Mesendoderm (in vitro differentiated cells): ENCODE measurements at regions not wholly inside any gene's neighbourhood (a gene's known extent, or its start where the extent isn't known, plus 50 kb on each side); places are given as distances from the start of the nearest gene placed in this dataset.

Experiments
- DNase-seq: peaks from one replicate; pipeline ENCODE4 v3.0.0; 2013
- H2AK5ac ChIP-seq: 2 replicates; pipeline ENCODE4 v1.6.1; 2013; ENCODE audit warnings: low read length, inconsistent platforms
- H2BK120ac ChIP-seq: 2 replicates; pipeline ENCODE4 v1.6.1; 2013; ENCODE audit warnings: low read depth, mild to moderate bottlenecking, low read length, moderate library complexity, mixed read lengths
- H2BK15ac ChIP-seq: replicated peaks from 2 replicates; pipeline ENCODE4 v1.6.1; 2013; ENCODE audit warnings: low read depth, mild to moderate bottlenecking, moderate library complexity
- H2BK5ac ChIP-seq: 2 replicates; pipeline ENCODE4 v1.6.1; 2013; ENCODE audit warnings: low read length, inconsistent platforms
- H3K18ac ChIP-seq: 2 replicates; pipeline ENCODE4 v1.6.1; 2013; ENCODE audit warnings: mild to moderate bottlenecking, low read length, mixed read lengths
- H3K23ac ChIP-seq: one replicate; pipeline ENCODE4 v1.6.1; 2013; ENCODE audit warnings: low read length
- H3K27ac ChIP-seq: 2 replicates; pipeline ENCODE4 v1.5.1; 2013; ENCODE audit warnings: low read depth, mild to moderate bottlenecking, inconsistent platforms, low read length, moderate library complexity
- H3K27me3 ChIP-seq: 2 replicates; pipeline ENCODE4 v1.6.1; 2013; ENCODE audit warnings: low read length, control low read depth, mild to moderate bottlenecking, inconsistent platforms; ENCODE audit not compliant: insufficient read depth, poor library complexity
- H3K36me3 ChIP-seq: 2 replicates; pipeline ENCODE4 v1.6.1; 2013; ENCODE audit warnings: low read length, inconsistent platforms; ENCODE audit not compliant: control insufficient read depth, insufficient read depth
- H3K4ac ChIP-seq: one replicate; pipeline ENCODE4 v1.6.1; 2013; ENCODE audit warnings: low read depth, mild to moderate bottlenecking, low read length, moderate library complexity
- H3K4me1 ChIP-seq: 2 replicates; pipeline ENCODE4 v1.6.1; 2013; ENCODE audit warnings: low read depth, low read length, inconsistent platforms; ENCODE audit not compliant: control insufficient read depth
- H3K4me2 ChIP-seq: 2 replicates; pipeline ENCODE4 v1.6.1; 2013; ENCODE audit warnings: low read length
- H3K4me3 ChIP-seq: 2 replicates; pipeline ENCODE4 v1.5.1; 2013; ENCODE audit warnings: mild to moderate bottlenecking, low read length
- H3K56ac ChIP-seq: one replicate; pipeline ENCODE4 v1.6.1; 2013; ENCODE audit warnings: low read length
- H3K79me1 ChIP-seq: 2 replicates; pipeline ENCODE4 v1.6.1; 2013; ENCODE audit warnings: low read length, inconsistent platforms
- H3K79me2 ChIP-seq: 2 replicates; pipeline ENCODE4 v1.6.1; 2013; ENCODE audit warnings: mild to moderate bottlenecking, low read length; ENCODE audit not compliant: control insufficient read depth, insufficient read depth
- H3K9ac ChIP-seq: 2 replicates; pipeline ENCODE4 v1.6.1; 2013; ENCODE audit warnings: low read length, inconsistent platforms
- H4K5ac ChIP-seq: one replicate; pipeline ENCODE4 v1.6.1; 2013; ENCODE audit warnings: low read length
- H4K8ac ChIP-seq: one replicate; pipeline ENCODE4 v1.6.1; 2013; ENCODE audit warnings: low read depth, mild to moderate bottlenecking, control low read depth, low read length, moderate library complexity
- WGBS: extraction: QIAGEN DNeasy Blood & Tissue Kit; methylation state at CpG from one replicate; pipeline ENCODE4 v1.1.7; 2013; ENCODE audit warnings: low lambda C conversion rate, missing lambda C conversion rate; ENCODE audit not compliant: insufficient coverage; ENCODE audit errors: extremely low coverage; 5-methylcytosine and 5-hydroxymethylcytosine counted together

GRCh38 chr11:19433791-19434190 is 193.0 kb upstream of the E2F8 start:
- no peak overlapping the region for H3K4ac ChIP-seq
- H4K8ac ChIP-seq: no peak overlapping the region
- H3K79me1 ChIP-seq: no peaks in the 10 kb centered on the region
- no peak overlapping the region for H4K5ac ChIP-seq
- H3K27ac ChIP-seq: no peak overlapping the region
- H3K23ac ChIP-seq: no peak overlapping the region
- H3K27me3 ChIP-seq: no peaks in the 10 kb centered on the region
- no peak overlapping the region for H3K4me2 ChIP-seq
- no peaks in the 10 kb centered on the region for H3K36me3 ChIP-seq
- no peak overlapping the region for H3K18ac ChIP-seq
- no CpG with 5 or more reads among the region's 1 CpG for WGBS
- H2AK5ac ChIP-seq: no peak overlapping the region
- no peak overlapping the region for H3K4me3 ChIP-seq
- no peak overlapping the region for H2BK5ac ChIP-seq
- DNase-seq: no peak
- no peak overlapping the region for H3K56ac ChIP-seq
- H3K9ac ChIP-seq: no peak overlapping the region
- H3K79me2 ChIP-seq: no peaks in the 10 kb centered on the region
- no peak overlapping the region for H2BK15ac ChIP-seq
- no peak overlapping the region for H2BK120ac ChIP-seq
- H3K4me1 ChIP-seq: peaks cover 5% of the 10 kb centered on the region

DNA sequence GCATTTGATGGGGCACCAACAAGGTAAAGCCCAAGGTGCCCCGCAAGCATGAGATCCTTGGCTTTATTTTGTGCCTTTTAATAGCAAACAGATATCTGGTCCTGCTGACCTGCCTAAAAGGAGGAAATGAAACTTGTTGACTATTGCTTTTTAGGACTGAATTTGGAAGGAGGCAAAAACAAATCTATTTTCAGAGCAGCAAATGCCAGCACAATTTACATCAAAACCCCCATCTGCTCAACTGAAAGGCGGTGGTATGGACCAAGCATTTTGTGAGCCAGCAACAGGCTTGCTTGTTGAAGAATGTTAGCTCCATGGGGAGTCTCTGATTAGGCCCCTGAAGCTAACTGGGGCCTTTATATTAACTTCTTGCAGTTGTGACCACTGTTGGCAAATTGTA is 192.6 kb upstream of the E2F8 start:
- Histone ChIP-seq H3K27ac (no peak overlapping the region), H3K36me3 (no peaks in the 10 kb centered on the region), H2BK15ac (no peak overlapping the region), H4K5ac (no peak overlapping the region), H3K79me1 (no peaks in the 10 kb centered on the region), H3K9ac (no peak overlapping the region), H3K4me3 (no peak overlapping the region), H3K18ac (no peak overlapping the region), H3K4me1 (peaks cover 5% of the 10 kb centered on the region), H4K8ac (no peak overlapping the region), H2BK5ac (no peak overlapping the region), H2AK5ac (no peak overlapping the region), H3K27me3 (no peaks in the 10 kb centered on the region), H3K4me2 (no peak overlapping the region), H3K23ac (no peak overlapping the region), H3K79me2 (no peaks in the 10 kb centered on the region), H3K4ac (no peak overlapping the region), H3K56ac (no peak overlapping the region), H2BK120ac (no peak overlapping the region)
- WGBS: no CpG with 5 or more reads among the region's 2 CpGs
- peak; percentile 59 for DNase-seq

DNA sequence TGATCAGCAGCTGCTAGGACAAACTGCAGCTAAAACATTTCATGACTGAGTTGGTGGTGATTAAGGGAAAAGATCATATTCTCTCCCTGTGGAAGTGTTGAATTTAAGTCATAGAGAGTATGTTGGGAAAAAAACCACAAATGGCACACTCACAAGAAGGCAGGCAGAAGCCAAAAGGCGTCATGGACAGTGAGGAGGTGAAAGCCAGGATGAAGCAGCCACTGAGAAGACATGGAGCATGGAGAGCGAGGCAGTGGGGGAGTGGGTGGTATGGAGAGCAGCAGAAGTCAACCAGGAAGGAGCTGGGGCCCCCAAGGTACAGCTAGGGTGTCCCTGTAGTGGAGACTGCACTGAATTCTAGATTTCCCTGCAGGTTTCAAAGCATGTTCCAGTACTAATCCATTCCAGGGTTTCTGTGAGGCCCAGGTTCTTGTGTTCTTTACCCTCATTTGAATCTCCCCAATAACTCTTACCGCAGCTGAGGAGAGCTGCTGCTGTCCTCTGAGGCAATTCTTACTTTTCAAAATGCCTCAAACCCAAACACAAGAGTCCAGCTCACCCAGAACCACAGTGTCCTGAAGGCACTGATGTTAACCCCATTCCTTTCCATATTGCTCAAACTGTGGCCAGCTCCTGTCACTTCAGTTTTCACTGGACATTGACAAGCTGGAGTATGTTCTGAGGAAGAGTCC is 191.8 kb upstream of the E2F8 start:
- no peak overlapping the region for H2BK15ac ChIP-seq
- H3K18ac ChIP-seq: no peak overlapping the region
- H3K36me3 ChIP-seq: no peaks in the 10 kb centered on the region
- H3K4me1 ChIP-seq: peaks cover 5% of the 10 kb centered on the region
- H3K79me1 ChIP-seq: no peaks in the 10 kb centered on the region
- no peaks in the 10 kb centered on the region for H3K27me3 ChIP-seq
- no peak overlapping the region for H3K56ac ChIP-seq
- no peak overlapping the region for H4K5ac ChIP-seq
- no peak overlapping the region for H2BK5ac ChIP-seq
- no peak overlapping the region for H4K8ac ChIP-seq
- H3K4ac ChIP-seq: no peak overlapping the region
- no peak overlapping the region for H3K27ac ChIP-seq
- no peak overlapping the region for H3K4me2 ChIP-seq
- no peak overlapping the region for H3K4me3 ChIP-seq
- no peaks in the 10 kb centered on the region for H3K79me2 ChIP-seq
- no peak overlapping the region for H2AK5ac ChIP-seq
- peak overlapping the region; percentile 51 for H3K23ac ChIP-seq
- H3K9ac ChIP-seq: no peak overlapping the region
- H2BK120ac ChIP-seq: no peak overlapping the region
- peak; percentile 35 for DNase-seq
- no CpG with 5 or more reads among the region's 3 CpGs for WGBS

GRCh38 chr11:19430754-19431398 is 190.1 kb upstream of the E2F8 start:
- Histone ChIP-seq H3K27ac (no peak overlapping the region), H3K9ac (no peak overlapping the region), H2BK120ac (no peak overlapping the region), H3K4me3 (no peak overlapping the region), H2BK5ac (no peak overlapping the region), H3K79me2 (no peaks in the 10 kb centered on the region), H3K79me1 (no peaks in the 10 kb centered on the region), H2AK5ac (no peak overlapping the region), H3K4ac (no peak overlapping the region), H2BK15ac (no peak overlapping the region), H3K18ac (no peak overlapping the region), H3K4me2 (no peak overlapping the region), H3K36me3 (no peaks in the 10 kb centered on the region), H3K27me3 (no peaks in the 10 kb centered on the region), H3K23ac (no peak overlapping the region), H4K8ac (no peak overlapping the region), H4K5ac (no peak overlapping the region), H3K4me1 (peaks cover 5% of the 10 kb centered on the region), H3K56ac (no peak overlapping the region)
- no peak for DNase-seq
- no CpG with 5 or more reads among the region's 8 CpGs for WGBS

DNA sequence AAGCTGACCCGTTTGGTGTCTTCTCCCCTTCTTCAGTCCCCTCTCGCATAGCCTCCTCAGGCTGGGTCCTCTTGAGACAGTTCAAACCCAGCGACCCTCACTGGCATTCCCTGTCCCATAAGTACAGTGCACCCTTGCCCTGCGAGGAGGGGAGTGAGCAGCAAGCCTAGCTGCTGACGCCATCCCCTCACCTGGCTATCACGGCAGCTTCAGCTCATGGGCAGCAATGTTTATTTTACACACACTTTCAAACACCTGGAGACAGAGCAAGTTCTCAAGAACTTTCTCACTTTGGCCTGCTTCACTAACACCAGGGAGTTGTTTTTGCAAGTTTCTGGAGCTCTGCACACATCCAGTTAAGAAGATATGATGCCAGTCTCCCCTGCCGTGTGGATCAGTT is 189.6 kb upstream of the E2F8 start:
- DNase-seq: no peak
- Histone ChIP-seq H3K18ac (no peak overlapping the region), H3K4ac (no peak overlapping the region), H4K5ac (no peak overlapping the region), H3K23ac (no peak overlapping the region), H3K4me2 (no peak overlapping the region), H4K8ac (no peak overlapping the region), H3K36me3 (no peaks in the 10 kb centered on the region), H3K27me3 (no peaks in the 10 kb centered on the region), H3K9ac (no peak overlapping the region), H3K79me2 (no peaks in the 10 kb centered on the region), H2AK5ac (no peak overlapping the region), H3K79me1 (no peaks in the 10 kb centered on the region), H3K27ac (no peak overlapping the region), H3K4me1 (peaks cover 5% of the 10 kb centered on the region), H2BK15ac (no peak overlapping the region), H3K56ac (no peak overlapping the region), H3K4me3 (no peak overlapping the region), H2BK5ac (no peak overlapping the region), H2BK120ac (no peak overlapping the region)
- no CpG with 5 or more reads among the region's 7 CpGs for WGBS
